GM19438 (cell line): ENCODE measurements at regions not wholly inside any gene's neighbourhood (a gene's known extent, or its start where the extent isn't known, plus 50 kb on each side); places are given as distances from the start of the nearest gene placed in this dataset.
"Not testable (repeated sequence)": the region's sequence is repeated elsewhere in the genome, so short reads cannot be mapped to it uniquely, and the experiment has no call there.

Experiments
- ATAC-seq: cut with Tn5 transposase; IDR thresholded peaks from one replicate; pipeline ENCODE4 v1.9.1; 2021; ENCODE audit warnings: low read depth; ENCODE audit not compliant: unreplicated experiment

DNA sequence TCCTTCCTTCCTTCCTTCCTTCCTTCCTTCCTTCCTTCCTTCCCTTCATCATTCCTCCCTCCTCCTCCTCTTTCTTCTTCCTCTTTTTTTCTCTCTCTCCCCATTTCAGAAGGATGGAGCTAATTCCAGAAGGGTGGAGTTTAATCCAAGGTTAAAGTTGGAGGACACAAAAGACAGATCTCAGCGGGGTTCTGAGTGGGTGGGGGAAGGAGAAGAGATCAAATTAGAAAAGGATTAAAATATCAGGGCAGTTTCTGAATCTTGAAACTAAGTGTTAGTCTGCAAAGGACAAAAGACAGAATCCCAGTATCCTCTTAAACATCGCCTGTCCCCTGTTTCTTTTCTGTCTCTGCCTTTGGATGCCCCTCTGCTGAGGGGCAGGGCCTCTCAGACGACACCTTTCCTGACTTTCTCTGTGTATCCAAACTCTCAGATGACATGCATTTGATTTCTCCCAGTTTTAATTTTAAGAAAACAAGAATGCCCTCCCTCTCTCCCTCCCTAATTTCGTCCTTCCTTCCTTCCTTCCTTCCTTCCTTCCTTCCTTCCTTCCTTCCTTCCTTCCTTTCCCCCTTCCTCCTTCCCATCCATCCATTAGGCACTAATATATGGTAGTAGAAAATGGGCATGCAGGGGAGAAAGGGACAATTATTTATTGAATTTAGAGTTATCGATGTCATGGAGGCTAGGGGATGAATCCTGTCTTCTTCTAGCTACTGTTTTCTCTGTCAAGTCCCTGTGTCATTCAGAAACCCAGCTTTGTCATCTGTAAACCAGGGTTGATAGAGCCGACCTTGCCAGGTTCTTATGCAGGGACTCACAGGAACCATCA, 269.1 kb downstream of the VRK1 start:
- no peak for ATAC-seq

DNA sequence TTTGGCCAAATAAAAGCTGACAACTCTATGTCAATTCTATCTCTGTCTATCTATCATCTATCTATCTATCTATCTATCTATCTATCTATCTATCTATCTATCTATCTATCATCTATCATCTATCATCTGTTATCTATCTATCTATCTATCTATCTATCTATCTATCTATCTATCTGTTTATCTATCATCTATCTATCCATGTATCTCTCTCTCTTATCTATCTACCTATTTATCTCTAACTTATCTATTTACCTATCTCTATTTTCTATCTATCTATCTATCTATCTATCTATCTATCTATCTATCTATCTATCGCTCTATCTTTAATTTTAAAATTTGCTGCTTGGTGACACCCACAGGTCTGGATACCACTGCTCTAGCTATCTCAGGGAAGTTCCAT, 271.1 kb downstream of the VRK1 start:
- ATAC-seq = not testable (repeated sequence)

DNA sequence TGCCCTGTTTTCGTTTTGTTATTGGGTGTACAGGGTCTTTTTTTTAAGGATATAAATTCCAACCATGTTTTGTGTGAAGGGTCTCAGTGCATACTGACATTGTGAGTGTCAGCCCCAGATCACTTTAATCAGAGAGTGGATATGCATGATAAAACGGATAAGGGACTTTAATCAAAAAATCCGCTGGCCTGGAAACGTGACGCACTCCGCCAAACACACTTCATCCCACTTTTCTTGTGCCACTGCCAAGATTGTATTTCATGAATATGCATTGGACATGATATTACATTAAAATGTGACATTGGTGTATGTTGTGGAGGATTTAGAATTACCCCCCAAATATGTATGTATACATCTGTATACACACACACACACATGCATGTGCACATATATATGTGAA, 273.1 kb downstream of the VRK1 start:
- no peak for ATAC-seq

DNA sequence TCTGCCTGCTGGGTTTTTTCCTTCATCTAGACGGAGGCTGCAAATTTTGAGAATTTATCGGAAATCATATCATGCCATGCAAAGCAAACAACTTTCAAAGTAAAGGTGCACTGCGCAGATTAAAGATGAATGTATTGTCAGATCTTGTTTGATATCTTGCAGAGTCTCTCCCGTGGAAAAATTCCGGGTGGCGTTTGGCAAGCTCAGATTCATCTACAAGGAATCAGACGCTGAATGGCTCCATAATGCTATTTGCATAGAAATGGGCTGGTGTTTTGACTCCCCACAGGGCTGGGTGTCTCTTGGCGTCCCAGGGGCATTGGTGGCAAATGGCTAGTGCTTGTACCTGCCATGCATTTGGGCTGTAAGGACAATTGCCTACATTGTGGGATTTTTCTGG, 274.0 kb downstream of the VRK1 start:
- ATAC-seq = no peak

DNA sequence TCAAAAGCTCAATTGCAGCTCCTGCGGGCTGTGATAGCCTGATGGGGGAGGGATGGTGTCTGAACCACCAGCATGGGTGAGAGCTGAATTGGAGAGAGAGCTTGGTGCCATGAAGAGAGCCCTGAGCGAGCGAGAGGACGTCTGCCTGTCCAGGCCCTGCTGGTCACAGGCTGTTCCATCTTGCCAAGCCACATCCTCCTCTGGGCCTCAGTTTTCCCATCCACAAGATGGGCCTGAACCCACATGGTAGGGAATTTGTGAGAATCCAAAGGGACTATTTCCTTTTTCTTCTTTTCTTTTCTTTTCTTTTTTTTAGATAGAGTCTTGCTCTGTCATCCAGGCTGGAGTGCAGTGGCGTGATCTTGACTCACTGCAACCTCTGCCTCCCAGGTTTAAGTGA, 276.4 kb downstream of the VRK1 start:
- no peak for ATAC-seq

DNA sequence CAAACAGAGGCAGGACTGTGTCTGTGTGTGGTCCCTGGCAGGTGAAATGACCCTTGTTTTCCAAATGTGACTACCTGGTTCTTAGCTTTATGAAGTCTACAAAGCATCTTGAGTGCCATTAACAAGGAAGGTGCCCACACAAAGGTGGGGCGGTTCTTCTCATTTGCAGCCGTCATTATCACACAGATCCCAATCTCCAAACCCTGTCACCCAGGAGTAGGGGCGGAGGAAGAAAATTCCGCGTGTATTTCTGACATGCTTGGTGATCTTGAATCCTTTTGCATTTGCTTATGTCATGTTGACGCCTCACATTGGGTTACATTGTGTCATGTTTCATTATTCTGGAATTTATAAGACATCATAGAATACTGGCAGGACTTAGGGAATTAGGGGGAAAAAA, 277.3 kb downstream of the VRK1 start:
- no peak for ATAC-seq

DNA sequence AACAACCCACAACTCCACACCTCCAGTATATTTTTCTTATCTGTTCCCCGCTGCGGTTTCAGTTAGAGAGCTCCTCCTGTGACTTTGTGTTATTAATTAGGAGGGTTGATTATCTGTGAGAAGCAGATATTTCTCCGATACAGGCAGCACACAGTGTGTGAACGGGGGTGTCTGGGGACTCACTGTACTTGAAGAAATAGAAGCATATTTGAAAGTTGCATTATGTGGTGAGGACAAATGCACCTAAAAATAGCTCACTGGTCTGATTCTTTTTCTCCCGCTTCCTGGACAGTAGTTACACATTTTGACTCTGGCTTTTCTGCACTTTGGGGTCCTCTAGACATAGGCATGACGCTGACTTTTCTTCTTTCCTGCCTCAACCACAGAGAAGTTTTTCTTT, 277.7 kb downstream of the VRK1 start:
- ATAC-seq = peak; percentile 50

DNA sequence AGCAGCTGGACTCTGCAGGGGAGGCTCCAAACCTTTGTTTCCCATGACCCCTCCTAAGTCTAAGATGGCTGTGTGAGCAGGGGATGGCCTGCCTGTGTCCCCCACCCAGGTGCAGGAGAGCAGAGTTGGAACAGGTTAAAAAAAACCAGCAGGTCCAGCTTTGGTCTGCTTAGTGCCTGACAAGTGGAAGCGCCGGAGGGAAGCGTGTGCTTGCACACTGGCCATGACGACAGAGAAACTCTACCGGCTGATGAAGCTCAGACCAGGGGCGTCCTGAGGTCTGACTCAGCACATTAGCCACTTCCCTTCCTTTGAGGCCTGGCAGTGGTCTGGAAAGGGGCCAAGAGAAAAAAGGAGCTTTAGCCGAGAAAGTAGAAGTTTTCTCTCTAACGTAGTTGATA, 280.1 kb downstream of the VRK1 start:
- peak; percentile 78 for ATAC-seq

DNA sequence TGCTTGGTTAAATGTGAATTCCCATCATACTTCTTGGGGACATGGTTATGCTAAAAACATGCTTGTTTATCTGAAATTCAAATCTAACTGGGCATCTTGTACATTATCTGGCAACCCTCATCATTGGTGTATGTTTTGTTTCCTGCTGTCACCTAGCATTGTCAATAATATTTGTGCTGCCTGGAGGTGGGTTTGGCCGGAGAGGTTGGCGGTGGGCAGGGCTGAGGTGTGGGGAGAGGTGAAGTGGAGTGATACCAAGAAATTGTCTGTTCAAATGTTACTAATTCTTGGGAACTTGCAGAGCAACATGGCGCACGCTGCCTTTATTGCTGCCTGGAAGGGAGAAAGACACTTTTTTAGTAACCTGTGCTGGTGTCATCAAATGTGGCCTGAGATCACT, 280.5 kb downstream of the VRK1 start:
- ATAC-seq = no peak

DNA sequence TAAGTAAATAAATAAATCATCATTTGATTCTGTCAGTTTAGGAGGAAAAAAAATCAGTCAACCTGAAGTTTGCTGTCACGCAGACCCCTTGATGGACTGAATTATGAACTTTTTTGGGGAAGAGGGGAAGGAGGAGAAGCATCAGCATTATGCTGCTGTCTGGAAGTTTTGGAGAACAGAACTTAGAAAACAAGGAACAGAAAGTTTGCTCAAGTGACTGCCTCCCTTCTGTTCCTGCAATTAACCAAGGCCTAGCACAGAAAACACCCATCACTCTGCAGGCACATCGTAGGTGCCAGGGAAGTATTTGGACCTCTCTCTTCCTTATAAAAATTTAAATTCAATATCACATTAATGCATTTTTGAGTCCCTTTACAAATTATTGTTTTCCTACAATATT, 283.8 kb downstream of the VRK1 start:
- no peak for ATAC-seq

DNA sequence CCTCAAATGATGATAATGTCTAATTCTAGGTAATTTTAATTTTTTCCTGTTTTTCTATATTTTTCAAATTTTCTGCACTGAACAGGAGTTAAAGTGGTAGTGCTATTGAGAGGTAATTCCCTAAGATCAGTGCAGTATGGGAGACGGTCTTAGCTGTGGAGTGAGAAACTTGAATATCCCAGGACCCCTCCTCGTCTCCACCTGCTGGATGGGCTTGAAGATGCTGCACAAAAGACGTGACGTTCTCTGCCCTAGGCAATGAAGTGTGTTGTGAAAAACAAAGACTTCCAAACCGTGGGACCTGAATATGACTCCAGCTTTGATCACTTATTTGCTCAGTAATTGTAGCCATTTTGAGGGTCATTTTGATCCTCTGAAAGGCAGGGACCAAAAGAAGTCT, 298.1 kb downstream of the VRK1 start:
- no peak for ATAC-seq

DNA sequence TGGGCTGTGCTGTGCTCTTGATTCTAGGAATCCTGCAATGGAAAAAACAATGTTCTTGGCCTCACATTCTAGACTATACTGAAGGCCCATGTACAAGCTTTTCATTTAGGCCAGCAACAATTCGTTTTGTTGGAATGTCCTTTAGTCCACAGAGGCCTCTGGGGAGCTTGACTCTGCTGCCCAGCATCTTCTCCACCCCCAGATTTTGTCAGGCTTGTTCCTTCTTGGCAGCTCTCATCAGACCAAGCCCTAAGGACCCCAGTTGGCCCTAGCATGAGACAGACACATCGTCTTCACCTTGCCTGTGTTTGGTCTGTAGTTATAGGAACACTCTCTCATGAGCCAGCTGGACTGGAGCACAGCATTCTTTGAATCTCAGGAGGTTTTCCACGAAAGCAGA, 300.1 kb downstream of the VRK1 start:
- no peak for ATAC-seq

DNA sequence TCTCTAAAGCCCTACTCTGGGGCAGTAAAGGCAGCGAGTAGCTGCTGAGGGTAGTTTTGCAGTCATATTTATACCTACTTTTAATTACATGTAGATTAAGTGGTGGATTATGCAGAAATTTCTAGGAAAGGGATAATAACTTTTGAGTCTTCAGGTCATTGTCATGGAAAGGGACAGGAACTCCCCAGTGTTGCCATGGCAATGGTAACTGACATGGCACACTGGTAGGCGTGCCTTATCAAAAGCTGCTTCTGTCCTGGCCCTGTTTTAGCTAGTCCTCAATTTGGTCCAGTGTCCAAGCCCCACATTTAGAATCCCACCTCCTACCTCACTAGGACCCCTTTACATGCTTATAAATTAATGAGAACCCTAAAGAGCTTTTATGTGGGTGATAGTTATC, 303.1 kb downstream of the VRK1 start:
- no peak for ATAC-seq

DNA sequence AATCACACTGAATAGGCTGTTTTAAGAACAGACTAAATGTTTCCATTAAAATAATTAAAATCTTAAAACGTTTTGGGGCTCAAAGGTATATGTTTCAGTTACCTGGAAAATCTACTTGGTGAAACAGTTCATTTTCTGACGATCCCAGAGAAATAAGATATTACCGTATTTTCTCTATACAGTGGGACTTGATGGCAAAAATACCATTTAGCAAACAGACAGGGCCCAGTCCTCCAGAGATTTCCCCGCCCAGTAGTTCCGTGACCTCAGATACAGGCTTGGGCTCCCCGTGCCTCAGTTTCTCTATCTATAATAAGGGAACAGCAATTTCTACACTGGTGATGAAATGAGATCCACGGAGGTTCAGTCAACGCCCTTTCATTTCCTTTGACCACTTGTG, 304.4 kb downstream of the VRK1 start:
- no peak for ATAC-seq

DNA sequence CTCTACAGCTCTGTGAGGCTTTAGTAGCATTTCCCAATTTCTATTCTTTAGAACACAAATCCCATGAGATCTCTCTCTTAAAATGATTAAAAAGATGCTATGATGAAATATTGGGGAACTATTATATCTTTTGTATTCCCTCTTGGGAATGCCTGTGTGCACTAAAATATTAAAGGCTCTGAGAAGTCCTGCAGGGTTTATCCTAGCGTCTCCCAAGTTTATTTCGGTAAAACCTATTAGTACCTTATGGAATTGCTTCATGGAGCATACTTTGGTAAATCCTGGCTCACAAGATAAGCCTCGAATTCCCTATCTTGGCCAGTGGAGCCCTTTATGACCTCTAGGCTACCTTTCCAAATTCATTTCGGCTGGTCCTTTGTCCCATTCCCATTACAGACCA, 306.8 kb downstream of the VRK1 start:
- ATAC-seq = no peak

DNA sequence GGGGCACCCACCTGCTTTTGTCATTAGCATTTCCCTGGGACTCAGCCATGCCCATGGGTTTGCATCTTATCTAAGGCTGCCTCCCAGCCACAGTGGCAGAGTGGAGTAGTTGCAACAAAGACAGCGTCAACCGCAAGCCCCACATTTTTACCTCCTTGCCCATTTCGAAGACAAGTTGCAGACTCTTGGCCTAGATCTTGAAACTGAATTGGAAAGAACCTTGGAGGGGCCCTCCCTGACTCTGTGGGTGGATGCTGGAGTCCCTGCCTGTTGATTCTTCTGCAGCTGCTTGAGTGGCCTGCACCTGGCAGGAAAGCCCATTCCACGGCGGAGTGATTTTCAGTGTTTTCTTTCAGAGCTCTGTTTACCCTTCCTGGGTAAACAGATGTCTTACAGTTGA, 309.0 kb downstream of the VRK1 start:
- peak; percentile 82 for ATAC-seq

DNA sequence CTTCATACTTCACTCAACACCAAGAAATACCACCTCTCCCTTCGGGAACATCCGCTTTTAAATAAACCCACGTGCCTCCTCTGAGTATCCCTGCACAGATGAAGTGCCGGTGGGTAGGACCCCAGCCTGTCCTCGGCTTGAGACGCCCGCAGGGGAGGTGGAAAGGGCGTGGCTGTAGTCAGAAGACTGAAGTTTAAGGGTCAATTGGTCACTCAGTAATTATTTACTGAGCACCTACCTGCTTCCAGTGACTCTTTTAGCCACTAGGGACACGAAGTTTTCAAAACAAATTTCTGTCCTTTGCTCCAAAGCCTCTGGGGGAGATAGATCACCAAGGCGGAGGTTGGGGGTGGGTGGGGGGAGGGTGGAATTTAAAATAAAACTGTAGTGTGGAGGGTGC, 309.4 kb downstream of the VRK1 start:
- ATAC-seq = peak; percentile 40

DNA sequence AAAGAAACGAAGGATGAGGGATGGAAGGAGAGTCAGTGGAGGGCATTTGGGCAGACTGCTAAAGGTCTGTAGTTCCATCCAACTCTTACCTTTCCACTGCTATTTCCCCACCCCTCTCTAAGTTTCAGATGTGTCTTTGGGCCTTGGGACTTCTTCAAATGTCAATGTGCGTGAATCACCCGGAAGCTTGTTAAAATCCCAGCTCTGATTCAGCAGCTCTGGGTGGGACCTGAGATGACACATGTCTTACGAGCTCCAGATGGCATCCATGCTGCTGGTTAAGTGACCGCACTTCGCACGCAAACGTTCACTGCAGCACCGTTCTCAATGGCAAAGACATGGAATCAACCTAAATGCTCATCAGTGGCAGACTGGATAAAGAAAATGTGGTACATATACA, 309.9 kb downstream of the VRK1 start:
- ATAC-seq = no peak

DNA sequence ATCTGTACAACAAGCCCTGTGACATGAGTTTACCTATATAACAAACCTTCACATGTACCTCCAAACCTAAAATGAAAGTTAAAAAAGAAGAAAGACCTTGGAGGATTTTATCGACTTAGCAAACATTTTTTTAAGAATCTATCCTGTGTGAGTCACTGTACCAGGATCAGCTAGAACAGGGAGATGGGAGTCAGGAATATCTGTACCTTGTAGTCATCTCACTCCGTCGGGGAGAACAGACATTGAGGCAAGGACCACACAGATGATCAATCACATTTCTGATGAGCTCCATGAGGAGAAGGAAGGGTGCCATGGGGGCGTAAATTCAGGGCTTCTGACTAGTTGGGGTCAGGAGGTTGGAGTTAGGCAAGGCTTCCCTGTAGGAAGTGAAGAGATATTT, 310.6 kb downstream of the VRK1 start:
- no peak for ATAC-seq

DNA sequence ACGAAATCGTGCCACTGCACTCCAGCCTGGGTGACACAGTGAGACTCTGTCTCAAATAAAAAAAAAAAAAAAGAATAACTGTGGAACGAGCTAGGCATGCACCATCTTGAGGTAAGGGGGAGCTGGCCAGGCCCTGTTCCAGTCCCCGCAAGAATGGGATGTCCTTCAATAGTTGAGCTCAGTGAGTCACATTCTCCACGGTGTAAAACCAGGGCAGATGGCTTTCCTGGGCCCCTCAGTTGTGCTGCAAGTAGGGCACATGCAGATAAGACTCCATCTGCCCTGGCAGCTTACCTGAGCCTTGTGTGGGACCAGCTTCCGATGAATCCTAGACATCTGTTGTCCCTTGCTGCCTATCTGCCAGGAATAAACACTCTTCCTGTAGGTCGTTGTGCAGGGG, 312.1 kb downstream of the VRK1 start:
- ATAC-seq = no peak

DNA sequence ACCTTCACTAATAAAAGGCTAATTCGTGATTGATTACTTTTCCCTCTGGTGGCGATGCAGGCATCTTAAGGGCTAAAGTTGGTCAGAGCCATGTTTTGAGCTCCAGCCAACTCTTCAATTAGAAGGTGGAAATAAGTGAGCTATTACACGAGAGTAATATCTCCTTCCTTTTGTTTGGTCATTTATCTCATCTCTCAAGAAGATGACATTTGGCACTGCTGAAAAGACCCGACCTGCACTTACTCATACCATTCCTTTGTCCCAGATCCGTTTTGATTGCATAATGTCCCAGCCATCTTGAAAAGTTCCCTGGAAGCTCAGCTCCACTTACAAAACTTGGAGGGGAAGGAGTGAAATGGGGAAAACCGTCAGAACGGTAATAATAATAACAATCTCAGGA, 316.2 kb downstream of the VRK1 start:
- no peak for ATAC-seq

DNA sequence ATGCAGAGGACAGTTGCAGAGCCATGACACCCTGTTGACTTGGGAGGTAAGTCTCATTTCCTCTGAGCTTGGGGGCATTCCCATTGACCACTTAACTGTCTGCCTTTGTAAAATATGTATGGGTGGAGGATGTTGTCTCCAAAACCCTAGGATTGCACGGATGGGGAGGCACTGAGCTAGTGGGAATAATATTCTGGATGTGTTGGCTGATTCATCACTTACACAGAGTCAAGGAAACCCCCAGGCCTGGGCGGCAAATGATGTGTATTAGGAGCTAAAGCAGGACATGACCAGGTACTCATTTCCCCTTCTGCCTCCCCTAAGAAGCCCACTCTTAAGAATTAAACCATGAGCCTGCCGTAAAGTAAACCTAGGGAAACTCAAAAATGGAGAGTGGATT, 319.4 kb downstream of the VRK1 start:
- no peak for ATAC-seq

DNA sequence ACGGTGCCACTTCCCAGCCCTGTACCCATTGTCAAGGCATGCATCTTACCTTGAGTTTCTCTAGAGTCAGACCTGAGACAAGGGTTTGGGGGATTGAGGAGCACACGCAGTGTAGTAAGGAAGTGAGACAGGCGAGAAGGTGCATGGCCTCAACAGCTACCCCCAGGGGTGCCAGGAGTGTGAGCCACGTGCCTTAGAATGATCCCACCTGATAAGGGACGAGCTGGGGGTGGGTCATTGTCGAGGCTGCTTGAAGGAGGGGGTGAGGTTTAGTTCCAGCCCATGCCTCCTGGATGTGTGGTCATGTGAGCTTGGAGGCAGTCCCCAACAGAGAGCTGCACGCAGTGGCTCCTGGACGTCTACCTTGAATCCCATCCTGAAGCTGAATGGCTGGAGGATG, 320.5 kb downstream of the VRK1 start:
- ATAC-seq = no peak
